K562 (cell line): ENCODE measurements at regions not wholly inside any gene's neighbourhood (a gene's known extent, or its start where the extent isn't known, plus 50 kb on each side); places are given as distances from the start of the nearest gene placed in this dataset.

ENCODE experiments used
- ATAC-seq: fragments of 200-7000 bp; cut with Tn5 transposase; 3 replicates; pipeline ENCODE4 v1.9.1; 2020; ENCODE audit warnings: moderate library complexity
- BruUV-seq: library from RNA; stranded (reverse); fragments of 400-500 nt; replicated peaks from 2 replicates; lab custom pipeline; 2021; lab: Mats Ljungman, UMichigan
- CTCF ChIA-PET: fragments of 300-600 bp; formaldehyde crosslinking; extraction: SDS; loops from one replicate; lab custom pipeline; 2021; ENCODE audit warnings: low intra/inter-chr PET ratio; lab: Yijun Ruan, JAX
- POLR2A ChIA-PET: fragments of 300-600, 350-650 bp; sonication (Branson Sonifier 250); formaldehyde crosslinking; extraction: SDS; loops from one replicate; lab custom pipeline; 2021; ENCODE audit warnings: antibody characterized with exemption, inconsistent platforms; lab: Yijun Ruan, JAX
- DNase-seq, 4 experiments: peaks; one replicate each; pipeline versions ENCODE4 v3.0.0 to v3.0.0-alpha.2; 2011 to 2018; ENCODE audit warnings: low spot score in 3 of 4, mixed read lengths in 3 of 4; ENCODE audit errors: extremely low read depth in 1 of 4
- FAIRE-seq: peaks from 2 replicates; lab custom pipeline; 2011; peaks lifted over from hg19 to GRCh38; lab: Jason Lieb, UNC
- H2AFZ ChIP-seq: 2 replicates; pipeline ENCODE4 v1.6.0; 2011; ENCODE audit warnings: low read depth, low read length, control low read depth, inconsistent platforms
- H3K27ac ChIP-seq: fragments of 200-600 bp; 3 replicates; pipeline ENCODE4 v1.8.0; 2011; ENCODE audit warnings: low read depth, mild to moderate bottlenecking, control low read depth, inconsistent platforms, low read length, moderate library complexity, mixed read lengths; ENCODE audit errors: extremely low read depth
- H3K27me3 ChIP-seq, 2 experiments: fragments of 300-600 bp in 1 of 2; 2 replicates in 1 of 2; 3 replicates in 1 of 2; pipeline versions ENCODE4 v1.6.0 to v1.8.0; 2011; ENCODE audit warnings: inconsistent platforms in 2 of 2, low read length in 2 of 2, mild to moderate bottlenecking in 1 of 2, mixed read lengths in 1 of 2, moderate library complexity in 1 of 2; ENCODE audit not compliant: control insufficient read depth in 2 of 2, insufficient read depth in 2 of 2
- H3K36me3 ChIP-seq: fragments of 300-600 bp; 3 replicates; pipeline ENCODE4 v1.8.0; 2011; ENCODE audit warnings: mild to moderate bottlenecking, low read length, inconsistent platforms; ENCODE audit not compliant: control insufficient read depth, insufficient read depth
- H3K4me1 ChIP-seq, 2 experiments: fragments of 200-600 bp in 1 of 2; replicated peaks in 1 of 2; 2 replicates in 1 of 2; 3 replicates in 1 of 2; pipeline versions ENCODE4 v1.5.1 to v1.8.0; 2011; ENCODE audit warnings: inconsistent platforms in 2 of 2, low read length in 2 of 2, mild to moderate bottlenecking in 1 of 2, mixed read lengths in 1 of 2, moderate library complexity in 1 of 2; ENCODE audit not compliant: control insufficient read depth in 2 of 2, insufficient read depth in 2 of 2
- H3K4me2 ChIP-seq: 2 replicates; pipeline ENCODE4 v1.6.1; 2011; ENCODE audit warnings: low read length, control low read depth, inconsistent platforms, mixed read lengths; ENCODE audit not compliant: insufficient read depth
- H3K4me3 ChIP-seq: fragments of 200-600 bp; sonication (generic), shearing (Covaris generic); 2 replicates; pipeline ENCODE4 v1.5.1; 2016; ENCODE audit warnings: control low read depth, inconsistent platforms
- H3K79me2 ChIP-seq: fragments of 200-600 bp; 3 replicates; pipeline ENCODE4 v1.8.0; 2011; ENCODE audit warnings: low read length, inconsistent platforms; ENCODE audit not compliant: control insufficient read depth, insufficient read depth
- H3K9ac ChIP-seq, 2 experiments: 2 replicates each; pipeline versions ENCODE4 v1.6.0 to v1.6.1; 2011; ENCODE audit warnings: low read depth in 2 of 2, low read length in 2 of 2, control low read depth in 1 of 2, inconsistent platforms in 1 of 2, mild to moderate bottlenecking in 1 of 2, mixed read lengths in 1 of 2; ENCODE audit not compliant: insufficient read depth in 1 of 2
- H3K9me1 ChIP-seq: one replicate; pipeline ENCODE4 v1.6.0; 2011; ENCODE audit warnings: inconsistent platforms, mild to moderate bottlenecking, low read length, moderate library complexity; ENCODE audit not compliant: control insufficient read depth, insufficient read depth
- H3K9me3 ChIP-seq: replicated peaks from 2 replicates; pipeline ENCODE4 v1.5.1; 2011; ENCODE audit warnings: low read depth, low read length, inconsistent platforms; ENCODE audit not compliant: control insufficient read depth, insufficient read depth
- H4K20me1 ChIP-seq: replicated peaks from 2 replicates; pipeline ENCODE4 v1.6.1; 2011; ENCODE audit warnings: low read length, inconsistent platforms, mixed read lengths; ENCODE audit not compliant: control insufficient read depth, insufficient read depth
- C11orf30 ChIP-seq: fragments of 450-650 bp; IDR thresholded peaks from 2 replicates; pipeline ENCODE4 v1.6.1; 2016; ENCODE audit warnings: low read depth, mild to moderate bottlenecking
- CEBPG ChIP-seq, 3 experiments: fragments of 200-800 bp in 1 of 3; sonication (Bioruptor generic) in 1 of 3; sonication (generic) in 1 of 3; formaldehyde crosslinking in 1 of 3; IDR thresholded peaks in 2 of 3; conservative IDR thresholded peaks in 1 of 3; 2 replicates each; pipeline versions ENCODE4 v1.6.1 to v1.8.0; 2016 to 2022; ENCODE audit warnings: missing compliant biosample characterization in 2 of 3, missing genetic modification characterization in 2 of 3, mild to moderate bottlenecking in 1 of 3, missing genetic modification reagents in 1 of 3
- COPS2 ChIP-seq: fragments of 450-650 bp; conservative IDR thresholded peaks from 2 replicates; pipeline ENCODE4 v1.6.1; 2016; ENCODE audit warnings: mild to moderate bottlenecking, moderate library complexity
- E2F5 ChIP-seq: sonication (generic); formaldehyde crosslinking; IDR thresholded peaks from 2 replicates; pipeline ENCODE4 v1.8.0; 2022; ENCODE audit warnings: mild to moderate bottlenecking, missing genetic modification reagents
- HNRNPK ChIP-seq: fragments of 200-400 bp; formaldehyde crosslinking; IDR thresholded peaks from one replicate; pipeline ENCODE4 v1.6.1; 2018; ENCODE audit warnings: mild to moderate bottlenecking, low read depth, low read length; ENCODE audit not compliant: poor library complexity, severe bottlenecking
- JUNB ChIP-seq: fragments of 450-650 bp; formaldehyde crosslinking; conservative IDR thresholded peaks from 2 replicates; pipeline ENCODE4 v1.4.0; 2020; ENCODE audit warnings: mild to moderate bottlenecking
- KAT8 ChIP-seq: fragments of 450-650 bp; IDR thresholded peaks from 2 replicates; pipeline ENCODE4 v1.6.1; 2016; ENCODE audit warnings: low read depth, mild to moderate bottlenecking
- KDM5B ChIP-seq: fragments of 200-600 bp; sonication (generic); IDR thresholded peaks from 2 replicates; pipeline ENCODE4 v1.6.1; 2012; ENCODE audit warnings: low read depth, mild to moderate bottlenecking, moderate library complexity, low read length, control low read depth, inconsistent platforms; ENCODE audit not compliant: insufficient replicate concordance
- MYC ChIP-seq, 2 experiments: fragments of 250-450 bp in 1 of 2; sonication (Bioruptor Pico) in 1 of 2; IDR thresholded peaks; 2 replicates each; pipeline versions ENCODE4 v1.5.1 to v1.6.1; 2012 to 2021; ENCODE audit warnings: low read depth in 2 of 2, borderline replicate concordance in 1 of 2, improper control_type of control experiment in 1 of 2, low read length in 1 of 2, mild to moderate bottlenecking in 1 of 2, moderate library complexity in 1 of 2
- NR3C1 ChIP-seq: sonication (generic); formaldehyde crosslinking; IDR thresholded peaks from 2 replicates; pipeline ENCODE4 v1.8.1; 2022; ENCODE audit warnings: missing genetic modification reagents
- OTX1 ChIP-seq: fragments of 450-650 bp; formaldehyde crosslinking; IDR thresholded peaks from 2 replicates; pipeline ENCODE4 v1.4.0; 2022; ENCODE audit warnings: mild to moderate bottlenecking
- RBM15 ChIP-seq: fragments of 200-400 bp; formaldehyde crosslinking; IDR thresholded peaks from 2 replicates; pipeline ENCODE4 v1.6.1; 2018; ENCODE audit warnings: mild to moderate bottlenecking, low read length, moderate library complexity; ENCODE audit not compliant: insufficient read depth
- RFX1 ChIP-seq: fragments of 450-650 bp; IDR thresholded peaks from 2 replicates; pipeline ENCODE4 v1.6.1; 2016; ENCODE audit warnings: mild to moderate bottlenecking, moderate library complexity
- TEAD2 ChIP-seq: fragments of 450-650 bp; IDR thresholded peaks from 2 replicates; pipeline ENCODE4 v1.6.1; 2016; ENCODE audit warnings: missing genetic modification characterization, control low read depth, missing compliant biosample characterization
- TGIF2 ChIP-seq: sonication (generic); formaldehyde crosslinking; IDR thresholded peaks from 2 replicates; pipeline ENCODE4 v1.8.1; 2022; ENCODE audit warnings: mild to moderate bottlenecking, missing genetic modification reagents, moderate library complexity
- ZBTB12 ChIP-seq: fragments of 250-450 bp; sonication (Bioruptor Pico); IDR thresholded peaks from 2 replicates; pipeline ENCODE4 v1.4.0; 2020
- ZBTB34 ChIP-seq: fragments of 250-450 bp; sonication (Bioruptor Pico); IDR thresholded peaks from 2 replicates; pipeline ENCODE4 v1.8.0; 2021; ENCODE audit warnings: mild to moderate bottlenecking, moderate library complexity
- ZFPM2 ChIP-seq: fragments of 250-450 bp; sonication (Bioruptor Pico); IDR thresholded peaks from 2 replicates; pipeline ENCODE4 v1.5.1; 2022; ENCODE audit warnings: mild to moderate bottlenecking
- ZNF282 ChIP-seq: sonication (generic); formaldehyde crosslinking; IDR thresholded peaks from 2 replicates; pipeline ENCODE4 v1.8.1; 2023; ENCODE audit warnings: missing genetic modification reagents
- ZNF79 ChIP-seq: fragments of 250-450 bp; sonication (Bioruptor Pico); IDR thresholded peaks from 2 replicates; pipeline ENCODE4 v1.4.0; 2020; ENCODE audit warnings: low read depth, mild to moderate bottlenecking, moderate library complexity
- WGBS: fragments of 100-300 bp; shearing (Covaris generic); methylation state at CpG from one replicate; pipeline ENCODE4 v1.1.6; 2016; ENCODE audit warnings: low coverage, mixed read lengths; ENCODE audit not compliant: insufficient coverage; ENCODE audit errors: missing lambda C conversion rate; 5-methylcytosine and 5-hydroxymethylcytosine counted together
- in situ Hi-C: fragments of 300-500 bp; cut with MboI; formaldehyde crosslinking; loops from 4 replicates; pipeline ENCODE4 v1.15.0; 2018; ENCODE audit warnings: inconsistent platforms, mixed read lengths
- intact Hi-C: fragments of 100-400 bp; cut with micrococcal nuclease; formaldehyde crosslinking; loops from 2 replicates; pipeline ENCODE4 v1.14.2; 2022

GRCh38 chr7:96789914-96790313 is 80.3 kb upstream of the SEM1 start (continued):
- no peak for TF ChIP-seq ZBTB34 (CRISPR knock-in tag)
- TF ChIP-seq, all 486 proteins: peak for 0

- POLR2A ChIA-PET: no interaction called here
- no peak overlapping the region for H3K4me3 ChIP-seq
- DNase-seq (no peak), FAIRE-seq (no peak), ATAC-seq (no peak)
- no peaks in the 10 kb centered on the region for H4K20me1 ChIP-seq
- in situ Hi-C loops: no loop called here
- 0% methylated on average over 2 of the region's 2 CpGs for WGBS
- no peak overlapping the region for H3K9ac ChIP-seq
- intact Hi-C loops: no loop called here
- no peaks in the 10 kb centered on the region for H3K36me3 ChIP-seq
- no TSS peak for BruUV-seq
- no peaks in the 10 kb centered on the region for H3K9me1 ChIP-seq
- no peaks in the 10 kb centered on the region for H3K9me3 ChIP-seq
- no peak overlapping the region for H3K27ac ChIP-seq
- CTCF ChIA-PET: no interaction called here
- no peak overlapping the region for H2AFZ ChIP-seq
- peaks cover 5 to 6% of the 10 kb centered on the region in 2 experiments; a peak in 2 of 5 replicates for H3K27me3 ChIP-seq
- H3K4me1 ChIP-seq: no peaks in the 10 kb centered on the region
- no peak overlapping the region for H3K4me2 ChIP-seq
- H3K79me2 ChIP-seq: no peaks in the 10 kb centered on the region
- TF ChIP-seq MYC (IDR thresholded peaks at IDR 0.05; ENCODE audit: low read depth, low read length) (no peak), MYC (CRISPR knock-in tag; IDR thresholded peaks at IDR 0.05; ENCODE audit: borderline replicate concordance, low read depth) (no peak), TEAD2 (no peak), RFX1 (no peak), E2F5 (no peak), KAT8 (no peak), KDM5B (no peak), COPS2 (no peak), JUNB (CRISPR knock-in tag) (no peak), ZFPM2 (CRISPR knock-in tag) (no peak), CEBPG (CRISPR knock-in tag; IDR thresholded peaks at IDR 0.05) (no peak), CEBPG (tag; conservative IDR thresholded peaks at IDR 0.05 in 1 of 2, IDR thresholded peaks at IDR 0.05 in 1 of 2) (no peak), RBM15 (no peak), ZNF282 (CRISPR knock-in tag) (no peak), C11orf30 (no peak), HNRNPK (no peak), TGIF2 (no peak), NR3C1 (CRISPR knock-in tag) (no peak), OTX1 (no peak), ZBTB12 (CRISPR knock-in tag) (no peak), ZNF79 (CRISPR knock-in tag) (no peak)
These were observed 82.5 kb upstream of the SEM1 start for GRCh38 chr7:96792115-96792514.
